ENCODE measurements at regions not wholly inside any gene's neighbourhood (a gene's known extent, or its start where the extent isn't known, plus 50 kb on each side); places are given as distances from the start of the nearest gene placed in this dataset.

- Histone ChIP-seq H3K4me1 (no peaks in the 10 kb centered on the region), H3K4me3 (no peak overlapping the region), H3K36me3 (no peaks in the 10 kb centered on the region), H3K9me3 (no peaks in the 10 kb centered on the region), H3K27ac (no peak overlapping the region), H3K27me3 (peaks cover 0 to 4% of the 10 kb centered on the region in 2 donors)
- intact Hi-C loops (cut with DNase I), result no loop called here
- no peak for TF ChIP-seq CTCF (IDR thresholded peaks at IDR 0.05)
- ATAC-seq (no peak), DNase-seq (no peak)
These were observed 324.8 kb downstream of the LRFN2 start for GRCh38 chr6:40262363-40262762.

- DNase-seq (no peak), ATAC-seq (no peak)
- TF ChIP-seq CTCF (IDR thresholded peaks at IDR 0.05), result no peak
- no peaks in the 10 kb centered on the region for H3K36me3 ChIP-seq
- no peaks in the 10 kb centered on the region for H3K9me3 ChIP-seq
- peaks cover 0 to 4% of the 10 kb centered on the region in 2 donors for H3K27me3 ChIP-seq
- H3K27ac ChIP-seq, result no peak overlapping the region
- H3K4me1 ChIP-seq, result no peaks in the 10 kb centered on the region
- intact Hi-C loops (cut with DNase I), result no loop called here
- H3K4me3 ChIP-seq, result no peak overlapping the region
These were observed 324.3 kb upstream of the MOCS1 start for GRCh38 chr6:40258531-40258930.

GRCh38 chr6:40256831-40257230 is 322.6 kb upstream of the MOCS1 start:
- TF ChIP-seq CTCF (IDR thresholded peaks at IDR 0.05), result no peak
- ATAC-seq (no peak), DNase-seq (no peak)
- H3K27me3 ChIP-seq, result peaks cover 0 to 1% of the 10 kb centered on the region in 2 donors
- intact Hi-C loops (cut with DNase I), result no loop called here
- H3K4me3 ChIP-seq, result no peak overlapping the region
- H3K36me3 ChIP-seq, result no peaks in the 10 kb centered on the region
- H3K9me3 ChIP-seq, result no peaks in the 10 kb centered on the region
- no peak overlapping the region for H3K27ac ChIP-seq
- H3K4me1 ChIP-seq, result no peaks in the 10 kb centered on the region

GRCh38 chr6:40256224-40256623 is 322.0 kb upstream of the MOCS1 start:
- TF ChIP-seq CTCF (IDR thresholded peaks at IDR 0.05), result no peak
- no peak for DNase-seq
- Histone ChIP-seq H3K9me3 (no peaks in the 10 kb centered on the region), H3K27ac (no peak overlapping the region), H3K36me3 (no peaks in the 10 kb centered on the region), H3K4me3 (no peak overlapping the region), H3K27me3 (no peaks in the 10 kb centered on the region), H3K4me1 (no peaks in the 10 kb centered on the region)
- intact Hi-C loops (cut with DNase I), result no loop called here
- no peak for ATAC-seq

GRCh38 chr6:40253420-40253819 is 319.2 kb upstream of the MOCS1 start:
- Histone ChIP-seq H3K27ac (no peak overlapping the region), H3K27me3 (no peaks in the 10 kb centered on the region), H3K9me3 (no peaks in the 10 kb centered on the region), H3K36me3 (no peaks in the 10 kb centered on the region), H3K4me1 (no peaks in the 10 kb centered on the region), H3K4me3 (no peak overlapping the region)
- no peak for ATAC-seq
- no peak for TF ChIP-seq CTCF (IDR thresholded peaks at IDR 0.05)
- intact Hi-C loops (cut with DNase I), result no loop called here
- no peak for DNase-seq
